IgD-negative memory B cell (primary cell): ENCODE measurements at regions not wholly inside any gene's neighbourhood (a gene's known extent, or its start where the extent isn't known, plus 50 kb on each side); places are given as distances from the start of the nearest gene placed in this dataset.
"Not testable (repeated sequence)": the region's sequence is repeated elsewhere in the genome, so short reads cannot be mapped to it uniquely, and the experiment has no call there.

ENCODE experiments used
- H3K27ac Mint-ChIP-seq, 3 donors: one replicate each; pipeline ENCODE4 v1.8.0; 2020 to 2022; ENCODE audit warnings: mild to moderate bottlenecking in 3 of 3, mixed read lengths in 3 of 3, moderate library complexity in 1 of 3
- H3K27me3 Mint-ChIP-seq: one replicate; pipeline ENCODE4 v1.8.0; 2021; ENCODE audit warnings: mixed read lengths
- H3K36me3 Mint-ChIP-seq: one replicate; pipeline ENCODE4 v1.8.0; 2020; ENCODE audit warnings: mild to moderate bottlenecking, mixed read lengths
- H3K4me1 Mint-ChIP-seq, 3 donors: one replicate each; pipeline ENCODE4 v1.8.0; 2020 to 2022; ENCODE audit warnings: mixed read lengths in 3 of 3, mild to moderate bottlenecking in 1 of 3
- H3K4me3 Mint-ChIP-seq, 4 donors: one replicate each; pipeline ENCODE4 v1.8.0; 2020 to 2022; ENCODE audit warnings: mild to moderate bottlenecking in 4 of 4, mixed read lengths in 4 of 4, moderate library complexity in 3 of 4
- H3K9me3 Mint-ChIP-seq, 3 donors: one replicate each; pipeline ENCODE4 v1.8.0; 2020 to 2021; ENCODE audit warnings: mixed read lengths in 3 of 3, mild to moderate bottlenecking in 1 of 3

DNA sequence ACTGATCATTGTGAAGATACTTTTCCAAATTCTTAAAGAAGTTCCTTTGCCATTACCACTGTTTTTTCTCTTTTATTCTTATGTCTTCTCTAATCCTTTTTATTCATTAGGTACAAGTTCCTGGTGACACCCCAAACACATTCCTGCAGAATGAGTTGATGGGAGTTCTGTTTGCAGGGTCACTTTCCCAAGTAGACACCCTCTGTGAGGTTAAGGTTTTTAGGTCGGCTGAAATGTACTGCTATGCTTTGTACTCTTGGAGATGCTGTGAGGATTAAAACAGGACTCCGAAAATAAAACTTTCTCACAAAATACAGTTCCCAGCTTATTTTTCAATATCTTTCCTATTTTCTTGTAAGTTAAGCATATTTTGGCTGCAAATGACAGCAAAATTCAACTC is 143.3 kb upstream of the TLE4 start:
- peaks cover 4% of the 10 kb centered on the region for H3K27me3 Mint-ChIP-seq
- no peak overlapping the region for H3K27ac Mint-ChIP-seq
- H3K9me3 Mint-ChIP-seq: peaks cover 4 to 25% (median 15%) of the 10 kb centered on the region in 3 donors
- no peaks in the 10 kb centered on the region for H3K36me3 Mint-ChIP-seq
- no peak overlapping the region for H3K4me3 Mint-ChIP-seq
- no peaks in the 10 kb centered on the region for H3K4me1 Mint-ChIP-seq

DNA sequence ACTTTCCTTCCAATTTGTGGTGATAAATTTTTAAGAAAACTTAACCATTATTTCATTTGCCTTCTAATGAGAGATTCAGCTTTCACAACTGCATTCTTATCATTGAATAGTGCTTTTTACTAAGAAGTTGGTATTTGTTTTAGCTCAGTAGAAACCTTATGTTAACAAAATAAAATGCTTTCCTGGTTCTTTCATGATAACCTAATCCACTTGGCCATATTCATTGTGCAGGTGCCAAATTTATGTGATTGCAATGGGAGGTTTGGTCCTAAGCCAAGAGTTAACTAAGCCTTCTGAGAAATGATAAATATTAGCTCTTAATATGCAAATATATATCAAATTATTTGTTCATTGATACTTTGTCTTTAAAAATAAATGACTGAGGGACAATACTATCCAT is 141.1 kb upstream of the TLE4 start:
- H3K27ac Mint-ChIP-seq: no peak overlapping the region
- peaks cover 0 to 1% (median 0%) of the 10 kb centered on the region in 3 donors for H3K4me1 Mint-ChIP-seq
- no peak overlapping the region for H3K4me3 Mint-ChIP-seq
- H3K36me3 Mint-ChIP-seq: no peaks in the 10 kb centered on the region
- peaks cover 3 to 18% (median 7%) of the 10 kb centered on the region in 3 donors for H3K9me3 Mint-ChIP-seq
- peaks cover 4% of the 10 kb centered on the region for H3K27me3 Mint-ChIP-seq

DNA sequence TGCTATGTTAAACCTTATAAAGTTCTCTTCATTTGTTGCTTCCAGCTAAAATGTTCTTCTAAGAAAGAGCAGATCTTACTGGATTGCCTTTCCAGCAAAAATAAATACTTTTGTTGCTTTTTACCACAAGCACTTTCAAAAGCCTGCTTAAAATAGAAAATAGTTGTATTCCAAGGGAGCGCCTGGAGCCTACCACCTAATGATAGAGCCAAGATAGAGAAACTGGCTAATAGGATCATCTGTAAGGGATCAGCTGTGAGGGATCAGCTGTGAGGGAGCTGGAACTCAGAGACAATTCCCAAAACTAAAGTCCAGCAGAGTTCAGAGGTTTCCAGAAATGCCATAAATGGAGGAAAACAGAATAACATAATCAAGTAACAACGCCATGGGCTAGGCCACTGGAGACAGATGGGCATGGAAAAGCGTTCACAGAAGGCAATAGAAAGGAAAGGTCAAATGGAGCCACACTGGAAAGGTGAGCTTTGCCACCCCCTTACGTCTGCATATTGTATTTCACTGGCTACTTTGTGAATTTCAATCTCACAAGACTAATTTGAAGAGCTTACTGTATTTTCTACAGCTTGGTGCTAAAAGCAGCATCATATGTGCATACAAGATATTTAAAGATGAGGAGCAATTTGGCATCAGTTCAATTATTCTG is 140.6 kb upstream of the TLE4 start:
- Mint-ChIP-seq H3K36me3 (no peaks in the 10 kb centered on the region), H3K27ac (no peak overlapping the region), H3K27me3 (peaks cover 4% of the 10 kb centered on the region), H3K4me3 (no peak overlapping the region), H3K4me1 (peaks cover 0 to 3% (median 0%) of the 10 kb centered on the region in 3 donors), H3K9me3 (peaks cover under 1 to 14% (median 3%) of the 10 kb centered on the region in 3 donors)

DNA sequence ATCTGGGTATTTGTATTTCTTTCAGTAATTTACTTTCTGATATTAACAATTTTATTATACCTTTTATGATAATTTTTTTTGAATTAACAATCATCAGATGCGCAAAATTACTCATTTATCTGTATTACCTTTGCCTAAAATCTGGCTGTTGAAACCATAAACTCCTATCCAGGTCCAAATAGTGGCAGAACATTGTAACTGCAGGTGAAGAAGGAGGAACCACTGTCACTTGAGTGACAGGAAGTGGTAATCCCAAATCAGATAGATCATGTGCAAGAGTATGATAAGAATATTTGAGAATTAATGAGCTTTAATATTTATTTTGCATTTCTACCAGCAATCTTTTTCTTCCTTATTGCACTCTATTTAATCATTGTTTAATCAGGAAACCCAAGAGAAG is 139.3 kb upstream of the TLE4 start:
- no peaks in the 10 kb centered on the region for H3K36me3 Mint-ChIP-seq
- no peak overlapping the region for H3K4me3 Mint-ChIP-seq
- H3K27me3 Mint-ChIP-seq: peaks cover 8% of the 10 kb centered on the region
- no peak overlapping the region for H3K27ac Mint-ChIP-seq
- peaks cover 0 to 3% (median 0%) of the 10 kb centered on the region in 3 donors for H3K4me1 Mint-ChIP-seq
- H3K9me3 Mint-ChIP-seq: peaks cover 0 to 6% (median 0%) of the 10 kb centered on the region in 3 donors

DNA sequence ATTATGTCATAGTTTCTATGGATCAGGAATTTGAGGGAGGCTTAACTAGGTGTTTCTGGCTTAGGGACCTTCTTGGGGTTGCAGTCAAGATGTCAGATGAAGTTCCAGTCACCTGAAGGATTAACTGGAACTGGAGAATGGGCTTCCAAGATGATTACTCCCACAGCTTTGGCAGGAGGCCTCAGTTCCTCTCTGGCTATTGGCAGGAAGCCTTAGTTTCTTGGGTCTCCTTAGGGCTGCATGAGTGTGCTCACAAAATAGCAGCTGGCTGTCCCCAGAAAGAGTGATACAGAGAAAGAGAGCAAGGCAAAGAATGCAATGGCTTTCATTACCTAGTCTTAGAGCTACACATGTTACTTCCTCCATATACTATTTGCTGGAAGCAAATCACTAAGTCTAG is 138.1 kb upstream of the TLE4 start:
- Mint-ChIP-seq H3K27ac (no peak overlapping the region), H3K4me3 (no peak overlapping the region), H3K9me3 (no peaks in the 10 kb centered on the region), H3K4me1 (peaks cover 0 to 3% (median 0%) of the 10 kb centered on the region in 3 donors), H3K36me3 (no peaks in the 10 kb centered on the region), H3K27me3 (peaks cover 14% of the 10 kb centered on the region)

DNA sequence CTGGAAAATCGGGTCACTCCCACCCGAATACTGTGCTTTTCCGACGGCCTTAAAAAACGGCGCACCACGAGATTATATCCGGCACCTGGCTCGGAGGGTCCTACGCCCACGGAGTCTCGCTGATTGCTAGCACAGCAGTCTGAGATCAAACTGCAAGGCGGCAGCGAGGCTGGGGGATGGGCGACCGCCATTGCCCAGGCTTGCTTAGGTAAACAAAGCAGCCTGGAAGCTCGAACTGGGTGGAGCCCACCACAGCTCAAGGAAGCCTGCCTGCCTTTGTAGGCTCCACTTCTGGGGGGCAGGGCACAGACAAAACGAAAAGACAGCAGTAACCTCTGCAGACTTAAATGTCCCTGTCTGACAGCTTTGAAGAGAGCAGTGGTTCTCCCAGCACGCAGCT is 132.5 kb upstream of the TLE4 start:
- H3K9me3 Mint-ChIP-seq, H3K36me3 Mint-ChIP-seq, H3K4me3 Mint-ChIP-seq, H3K27ac Mint-ChIP-seq, H3K4me1 Mint-ChIP-seq: not testable (repeated sequence)
- peaks cover 15% of the 10 kb centered on the region for H3K27me3 Mint-ChIP-seq

DNA sequence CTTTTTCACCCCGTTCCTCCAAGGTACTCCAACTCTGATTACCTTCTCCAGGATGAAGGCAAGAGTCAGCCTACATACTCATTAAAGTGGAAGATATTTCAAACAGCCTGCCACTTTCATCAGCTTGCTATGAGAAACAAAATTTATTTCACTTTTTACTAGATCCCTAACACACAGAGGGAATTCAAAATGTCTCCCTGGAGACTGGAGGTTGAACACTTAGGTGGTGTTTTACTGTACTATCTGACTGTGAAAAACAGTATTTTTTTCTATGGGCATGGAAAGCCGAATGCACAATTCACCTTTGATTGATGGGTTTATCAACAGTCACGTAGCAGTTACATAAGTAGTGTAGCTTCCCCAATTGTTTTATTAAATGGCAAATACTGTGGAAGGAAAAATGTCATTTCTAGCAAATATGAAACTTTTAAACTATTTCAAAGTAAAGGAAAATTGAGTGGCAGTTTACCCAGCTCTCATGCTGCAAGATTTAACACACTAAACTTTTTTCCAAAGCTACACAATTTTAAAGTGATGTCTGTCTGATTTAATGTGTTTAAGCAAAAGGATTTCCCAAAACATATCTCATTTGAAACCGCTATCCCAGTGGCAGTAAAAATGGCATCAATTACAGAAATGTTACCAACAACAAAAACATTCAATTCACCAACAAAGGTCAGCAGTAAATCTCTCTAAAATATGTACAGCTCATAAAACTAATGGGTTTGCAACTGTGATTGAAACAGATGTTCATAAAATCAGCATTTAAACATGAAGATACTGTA is 125.0 kb upstream of the TLE4 start:
- Mint-ChIP-seq H3K36me3 (no peaks in the 10 kb centered on the region), H3K27me3 (no peaks in the 10 kb centered on the region)

DNA sequence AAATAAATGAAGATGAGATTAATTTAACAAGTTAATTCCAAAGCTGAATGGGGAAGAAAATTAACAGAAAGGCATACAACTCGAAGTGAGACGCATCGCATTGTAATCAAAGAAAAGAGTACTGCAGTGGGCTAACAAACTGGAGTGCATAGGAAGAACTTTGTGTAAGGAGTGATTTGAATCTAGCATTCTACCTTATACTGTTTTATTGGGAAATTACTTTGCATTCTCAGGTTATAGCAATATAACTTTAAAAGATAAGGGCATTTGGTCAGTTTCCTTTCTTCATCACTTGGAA is 124.5 kb upstream of the TLE4 start:
- Mint-ChIP-seq H3K27ac (no peak overlapping the region), H3K4me3 (no peak overlapping the region), H3K4me1 (no peaks in the 10 kb centered on the region), H3K36me3 (no peaks in the 10 kb centered on the region), H3K9me3 (peaks cover under 1 to 1% (median under 1%) of the 10 kb centered on the region in 3 donors), H3K27me3 (no peaks in the 10 kb centered on the region)

More for the DNA sequence above, 125.0 kb upstream of the TLE4 start:
- no peak overlapping the region for H3K4me3 Mint-ChIP-seq
- H3K27ac Mint-ChIP-seq: no peak overlapping the region
- H3K9me3 Mint-ChIP-seq: no peaks in the 10 kb centered on the region
- no peaks in the 10 kb centered on the region for H3K4me1 Mint-ChIP-seq

DNA sequence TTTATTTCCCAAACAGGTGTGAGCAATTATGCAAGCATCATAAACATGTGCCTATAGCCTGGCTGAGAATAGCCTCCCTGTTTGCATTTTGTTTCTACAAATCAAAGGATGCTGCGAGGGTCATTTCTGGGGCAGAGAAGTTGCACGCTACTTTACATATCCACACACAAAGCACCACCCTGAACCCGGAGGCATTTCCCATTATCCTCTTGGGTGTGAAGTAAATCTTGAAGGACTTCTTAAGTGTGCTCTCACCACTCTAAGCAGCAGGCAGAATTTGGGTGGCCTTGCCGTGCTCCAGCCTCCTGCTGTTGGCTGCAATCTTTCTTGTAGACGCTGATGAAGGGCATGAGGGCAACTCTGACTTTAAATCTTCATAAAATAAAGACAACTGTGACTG is 124.0 kb upstream of the TLE4 start:
- no peak overlapping the region for H3K4me3 Mint-ChIP-seq
- H3K36me3 Mint-ChIP-seq: no peaks in the 10 kb centered on the region
- H3K9me3 Mint-ChIP-seq: peaks cover 3 to 4% (median 4%) of the 10 kb centered on the region in 3 donors
- H3K27me3 Mint-ChIP-seq: no peaks in the 10 kb centered on the region
- no peaks in the 10 kb centered on the region for H3K4me1 Mint-ChIP-seq
- no peak overlapping the region for H3K27ac Mint-ChIP-seq

DNA sequence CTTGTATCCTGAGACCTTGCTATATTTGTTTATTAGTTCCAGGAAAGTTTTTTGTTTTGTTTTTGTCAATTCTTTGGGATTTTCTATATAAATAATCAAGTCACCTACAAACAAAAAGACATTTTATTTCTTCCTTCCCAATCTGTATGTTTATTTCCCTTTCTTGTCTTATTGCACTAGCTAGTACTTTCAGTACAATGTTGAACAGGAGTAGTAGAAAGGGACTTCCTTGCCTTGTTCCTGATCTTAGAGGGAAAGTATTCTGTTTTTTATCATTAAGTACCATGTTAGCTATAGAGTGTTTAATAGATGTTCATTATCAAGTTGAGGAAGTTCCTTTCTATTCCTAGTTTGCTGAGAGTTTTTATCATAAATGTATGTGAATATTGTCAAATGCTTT is 119.5 kb upstream of the TLE4 start:
- Mint-ChIP-seq H3K9me3 (peaks cover 3 to 11% (median 9%) of the 10 kb centered on the region in 3 donors), H3K4me1 (no peaks in the 10 kb centered on the region), H3K4me3 (peak overlapping the region in 1 of 4 donors; percentile 56), H3K36me3 (peaks cover 3% of the 10 kb centered on the region), H3K27me3 (no peaks in the 10 kb centered on the region), H3K27ac (peak overlapping the region in 1 of 3 donors; percentile 7)

DNA sequence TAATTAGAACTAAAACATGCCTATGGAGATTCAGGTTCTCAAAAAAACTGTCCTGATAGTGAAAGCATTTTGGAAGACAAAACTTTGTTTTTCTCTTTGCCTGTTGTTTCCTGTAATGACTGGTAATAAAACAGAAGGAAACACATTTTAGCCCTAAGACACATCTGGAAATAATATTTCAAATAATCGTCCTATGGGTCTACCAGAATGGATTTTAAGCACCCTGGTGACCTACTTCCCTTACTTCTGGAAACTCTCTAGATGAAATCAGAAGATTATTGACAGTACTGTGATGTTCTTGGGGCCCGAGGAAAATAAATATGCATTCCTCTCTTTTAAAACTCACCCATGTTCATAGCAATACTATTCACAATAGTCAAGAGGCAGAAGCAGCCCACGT is 110.1 kb upstream of the TLE4 start:
- no peaks in the 10 kb centered on the region for H3K36me3 Mint-ChIP-seq

DNA sequence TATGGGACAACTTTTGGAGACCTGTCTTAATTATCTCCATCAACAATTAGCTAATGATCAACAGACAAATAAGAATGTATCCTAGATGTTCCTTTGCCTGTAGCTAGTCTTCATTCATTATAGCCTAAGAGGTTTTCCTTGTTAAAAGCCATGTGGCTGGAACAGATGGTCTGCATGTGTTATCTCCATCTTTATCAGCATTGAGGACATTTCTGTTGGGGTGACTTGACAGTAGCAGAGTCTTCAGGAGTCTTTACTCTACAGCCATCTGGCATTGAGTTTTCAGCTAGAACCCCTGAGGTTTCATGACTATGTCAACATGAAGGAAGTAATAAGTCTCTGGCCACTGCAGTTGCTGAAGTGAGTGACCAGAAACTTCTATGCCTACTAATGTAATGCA is 106.6 kb upstream of the TLE4 start:
- peaks cover 2% of the 10 kb centered on the region for H3K27me3 Mint-ChIP-seq
- H3K9me3 Mint-ChIP-seq: peaks cover 0 to 2% (median 0%) of the 10 kb centered on the region in 3 donors
- H3K4me3 Mint-ChIP-seq: no peak overlapping the region
- H3K27ac Mint-ChIP-seq: no peak overlapping the region
- no peaks in the 10 kb centered on the region for H3K4me1 Mint-ChIP-seq
- no peaks in the 10 kb centered on the region for H3K36me3 Mint-ChIP-seq

More for the DNA sequence above, 110.1 kb upstream of the TLE4 start:
- Mint-ChIP-seq H3K4me3 (no peak overlapping the region), H3K9me3 (peaks cover 0 to 2% (median 0%) of the 10 kb centered on the region in 3 donors), H3K4me1 (no peaks in the 10 kb centered on the region), H3K27ac (no peak overlapping the region), H3K27me3 (peaks cover 4% of the 10 kb centered on the region)

DNA sequence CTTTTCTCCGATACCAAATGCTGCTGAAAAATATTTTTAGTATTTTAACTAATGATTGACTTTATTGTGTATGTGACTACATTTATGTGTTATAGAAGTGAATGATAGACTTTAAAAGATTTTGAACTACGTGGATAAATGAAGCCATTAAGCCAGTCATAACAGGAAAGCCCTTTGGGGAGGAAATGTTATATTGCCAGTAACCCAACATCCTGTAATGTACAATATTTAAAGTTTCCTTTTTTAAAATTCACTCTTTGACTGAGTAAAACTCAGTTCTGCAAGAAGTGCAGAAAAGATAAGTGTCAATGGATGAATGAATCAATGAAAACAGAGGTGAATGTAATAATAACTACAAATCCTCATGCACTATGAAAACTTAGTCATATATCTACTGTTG is 102.6 kb upstream of the TLE4 start:
- Mint-ChIP-seq H3K27ac (no peak overlapping the region), H3K9me3 (no peaks in the 10 kb centered on the region), H3K4me1 (peaks cover 0 to 3% (median 3%) of the 10 kb centered on the region in 3 donors), H3K36me3 (no peaks in the 10 kb centered on the region), H3K27me3 (peaks cover 2% of the 10 kb centered on the region), H3K4me3 (no peak overlapping the region)

DNA sequence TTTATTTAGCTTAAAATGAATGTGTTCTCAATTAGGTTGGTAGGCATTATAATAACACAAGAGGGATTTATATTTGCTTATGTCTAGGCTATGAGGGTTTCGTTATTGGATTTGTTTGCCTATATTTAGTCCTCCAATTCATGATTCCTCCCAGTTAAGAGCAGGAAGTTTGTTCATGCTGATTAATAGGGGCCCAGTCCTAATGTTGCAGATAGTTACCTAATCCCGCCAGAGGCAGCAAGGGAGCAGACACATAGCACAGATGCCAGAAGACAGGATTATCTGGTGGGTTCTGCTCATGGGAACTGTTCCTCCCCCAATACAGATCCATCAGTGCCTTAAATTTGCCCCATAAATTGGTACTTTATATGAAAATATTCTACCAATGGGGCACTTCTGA is 100.8 kb upstream of the TLE4 start:
- Mint-ChIP-seq H3K27me3 (peaks cover 2% of the 10 kb centered on the region), H3K4me3 (no peak overlapping the region), H3K4me1 (peaks cover 0 to 3% (median 3%) of the 10 kb centered on the region in 3 donors), H3K27ac (no peak overlapping the region), H3K9me3 (peaks cover 0 to 2% (median 0%) of the 10 kb centered on the region in 3 donors), H3K36me3 (no peaks in the 10 kb centered on the region)

DNA sequence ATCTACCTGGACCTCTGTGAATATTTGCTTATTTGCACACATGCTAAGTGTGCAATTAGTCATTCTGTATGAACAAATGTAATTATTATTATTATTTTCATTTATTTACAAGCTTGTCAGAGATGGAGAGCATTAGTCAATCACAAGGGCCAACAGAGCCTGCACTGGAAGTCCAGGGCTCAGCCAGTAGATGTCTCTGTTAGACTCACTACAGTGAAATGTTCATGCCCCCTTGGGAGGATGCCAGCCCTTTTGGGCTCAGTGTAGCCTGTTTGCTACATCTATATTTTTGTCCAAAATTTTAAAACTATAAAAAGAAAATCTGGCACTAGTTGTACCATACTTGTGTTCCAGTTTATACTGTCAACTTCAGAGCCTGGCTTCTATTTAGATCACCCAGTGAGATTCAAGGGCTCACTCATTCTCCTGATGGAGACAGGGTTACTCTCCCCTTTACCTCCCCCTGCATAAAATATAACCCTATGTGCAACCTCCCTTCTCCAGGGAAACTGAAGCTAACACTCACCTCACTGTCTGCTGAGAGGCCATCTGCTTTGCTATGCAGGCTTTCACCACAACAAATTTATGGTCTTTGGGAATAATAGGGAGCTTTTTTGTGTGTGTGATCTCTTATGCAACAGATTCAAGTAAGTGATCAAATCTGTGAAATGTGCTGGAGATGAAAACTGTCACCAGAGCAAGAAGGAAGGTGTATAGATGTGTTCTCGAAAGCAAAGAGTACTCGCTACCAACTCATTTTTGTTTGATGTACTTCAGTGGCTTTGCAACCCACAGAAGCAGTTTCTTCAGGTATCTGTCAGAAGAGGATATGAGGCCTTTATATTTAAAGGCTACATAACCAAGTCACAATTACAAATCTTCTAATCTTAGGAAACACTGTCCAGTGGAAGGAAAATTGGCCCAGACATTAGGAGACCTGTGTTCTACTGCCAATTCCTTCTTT is 99.9 kb upstream of the TLE4 start:
- Mint-ChIP-seq H3K9me3 (peaks cover 0 to 2% (median 0%) of the 10 kb centered on the region in 3 donors), H3K4me3 (no peak overlapping the region), H3K27ac (no peak overlapping the region), H3K27me3 (peaks cover 2% of the 10 kb centered on the region), H3K36me3 (no peaks in the 10 kb centered on the region), H3K4me1 (peaks cover 0 to 3% (median 3%) of the 10 kb centered on the region in 3 donors)
